Right atrium auricular region (tissue), 2 donors: ENCODE measurements at regions not wholly inside any gene's neighbourhood (a gene's known extent, or its start where the extent isn't known, plus 50 kb on each side); places are given as distances from the start of the nearest gene placed in this dataset.

Experiments
- DNase-seq: peaks from one replicate; pipeline ENCODE4 v3.0.0-alpha.2; 2019; ENCODE audit warnings: low spot score
- H3K27ac ChIP-seq, 2 donors: fragments of 200-600 bp; sonication (generic); 1 replicate in 1 of 2; 2 replicates in 1 of 2; pipeline ENCODE4 v1.5.1; 2016 to 2019
- H3K27me3 ChIP-seq, 2 donors: fragments of 200-600 bp; sonication (generic); one replicate each; pipeline versions ENCODE4 v1.5.1 to v1.6.0; 2017 to 2019
- H3K36me3 ChIP-seq: fragments of 200-600 bp; sonication (generic); one replicate; pipeline ENCODE4 v1.5.1; 2016
- H3K4me1 ChIP-seq, 2 donors: fragments of 200-600 bp; sonication (generic); one replicate each; pipeline versions ENCODE4 v1.5.1 to v1.6.0; 2017 to 2019
- H3K4me3 ChIP-seq, 2 donors: fragments of 200-600 bp; sonication (generic); 1 replicate in 1 of 2; 2 replicates in 1 of 2; pipeline ENCODE4 v1.5.1; 2017 to 2019; ENCODE audit warnings: mild to moderate bottlenecking in 1 of 2, moderate library complexity in 1 of 2
- H3K9me3 ChIP-seq, 2 donors: fragments of 200-600 bp; sonication (generic); one replicate each; pipeline ENCODE4 v1.5.1; 2019
- TF ChIP-seq, protein P1 (sequence below), 2 donors: fragments of 200-600 bp; sonication (generic); IDR thresholded peaks; one replicate each; pipeline ENCODE4 v1.5.1; 2019; ENCODE audit warnings: antibody characterized with exemption in 2 of 2

DNA sequence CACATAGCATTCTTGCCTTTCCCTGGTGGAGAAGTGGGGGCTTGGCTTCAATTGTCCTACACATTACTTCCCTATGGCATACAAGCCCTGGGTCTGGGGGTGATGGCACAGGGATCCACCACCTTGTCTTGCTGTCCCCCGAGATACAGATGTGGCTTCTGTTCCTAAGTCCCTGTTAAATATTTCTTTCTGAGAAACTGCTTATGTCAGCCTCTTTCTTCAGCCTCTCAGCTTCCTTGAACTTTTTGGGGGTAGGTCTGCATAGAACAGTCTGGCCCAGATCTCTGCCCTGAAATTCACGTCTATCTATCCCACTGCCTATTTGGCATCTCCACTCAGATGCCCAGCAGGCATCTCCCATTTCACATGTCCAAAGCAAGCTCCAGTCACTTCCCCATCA, 177.4 kb downstream of the SCP2D1 start:
- H3K4me1 ChIP-seq, result no peaks in the 10 kb centered on the region
- H3K36me3 ChIP-seq, result no peaks in the 10 kb centered on the region
- TF ChIP-seq, protein P1, sequence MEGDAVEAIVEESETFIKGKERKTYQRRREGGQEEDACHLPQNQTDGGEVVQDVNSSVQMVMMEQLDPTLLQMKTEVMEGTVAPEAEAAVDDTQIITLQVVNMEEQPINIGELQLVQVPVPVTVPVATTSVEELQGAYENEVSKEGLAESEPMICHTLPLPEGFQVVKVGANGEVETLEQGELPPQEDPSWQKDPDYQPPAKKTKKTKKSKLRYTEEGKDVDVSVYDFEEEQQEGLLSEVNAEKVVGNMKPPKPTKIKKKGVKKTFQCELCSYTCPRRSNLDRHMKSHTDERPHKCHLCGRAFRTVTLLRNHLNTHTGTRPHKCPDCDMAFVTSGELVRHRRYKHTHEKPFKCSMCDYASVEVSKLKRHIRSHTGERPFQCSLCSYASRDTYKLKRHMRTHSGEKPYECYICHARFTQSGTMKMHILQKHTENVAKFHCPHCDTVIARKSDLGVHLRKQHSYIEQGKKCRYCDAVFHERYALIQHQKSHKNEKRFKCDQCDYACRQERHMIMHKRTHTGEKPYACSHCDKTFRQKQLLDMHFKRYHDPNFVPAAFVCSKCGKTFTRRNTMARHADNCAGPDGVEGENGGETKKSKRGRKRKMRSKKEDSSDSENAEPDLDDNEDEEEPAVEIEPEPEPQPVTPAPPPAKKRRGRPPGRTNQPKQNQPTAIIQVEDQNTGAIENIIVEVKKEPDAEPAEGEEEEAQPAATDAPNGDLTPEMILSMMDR (IDR thresholded peaks at IDR 0.05), result no peak
- H3K27me3 ChIP-seq, result no peaks in the 10 kb centered on the region
- no peaks in the 10 kb centered on the region for H3K9me3 ChIP-seq
- H3K27ac ChIP-seq, result no peak overlapping the region
- no peak overlapping the region for H3K4me3 ChIP-seq
- DNase-seq, result no peak

DNA sequence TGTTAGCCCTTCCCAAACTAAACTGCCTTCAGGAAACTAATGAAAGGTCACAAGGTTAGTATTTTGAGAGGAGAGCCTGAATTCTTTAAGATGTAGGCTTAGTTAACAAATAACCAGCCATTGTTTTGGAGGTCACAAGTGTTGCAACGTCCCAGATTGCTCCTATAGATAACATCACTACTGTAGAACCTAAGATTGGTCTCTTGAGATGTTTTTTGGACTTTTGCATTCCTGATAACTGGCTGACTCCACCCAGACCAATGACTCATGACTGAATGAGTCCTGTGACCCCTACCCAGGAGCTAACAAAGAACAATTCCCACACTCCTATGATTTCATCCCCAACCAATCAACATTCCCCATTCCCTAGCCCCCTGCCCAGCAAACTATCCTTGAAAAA, 178.8 kb downstream of the SCP2D1 start:
- no peak for DNase-seq
- Histone ChIP-seq H3K27me3 (no peaks in the 10 kb centered on the region), H3K4me1 (no peaks in the 10 kb centered on the region), H3K9me3 (no peaks in the 10 kb centered on the region), H3K27ac (no peak overlapping the region), H3K36me3 (no peaks in the 10 kb centered on the region), H3K4me3 (no peak overlapping the region)
- TF ChIP-seq, protein P1 (IDR thresholded peaks at IDR 0.05), result no peak

DNA sequence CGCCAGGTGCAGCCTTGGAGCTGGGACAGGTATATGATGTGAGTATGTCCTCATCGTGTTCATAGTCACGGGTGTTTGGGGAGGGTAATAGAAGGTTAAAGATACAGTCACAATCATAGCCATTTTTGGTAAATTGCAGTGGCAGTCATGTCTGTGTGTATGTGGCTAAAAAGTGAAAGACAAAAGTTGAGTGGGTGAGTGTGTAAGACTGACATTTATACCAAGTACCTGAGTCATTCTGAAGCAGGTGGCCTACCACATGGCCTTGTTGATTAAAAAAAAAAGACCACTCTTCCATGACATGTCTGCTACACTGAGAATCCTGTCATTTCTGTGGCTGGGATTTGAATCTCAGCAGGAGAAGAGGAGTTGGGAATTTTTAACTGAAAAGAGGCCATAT, 181.9 kb downstream of the SCP2D1 start:
- H3K4me1 ChIP-seq, result no peaks in the 10 kb centered on the region
- H3K36me3 ChIP-seq, result no peaks in the 10 kb centered on the region
- no peaks in the 10 kb centered on the region for H3K9me3 ChIP-seq
- no peaks in the 10 kb centered on the region for H3K27me3 ChIP-seq
- DNase-seq, result no peak
- H3K27ac ChIP-seq, result no peak overlapping the region
- no peak overlapping the region for H3K4me3 ChIP-seq
- TF ChIP-seq, protein P1 (IDR thresholded peaks at IDR 0.05), result no peak

DNA sequence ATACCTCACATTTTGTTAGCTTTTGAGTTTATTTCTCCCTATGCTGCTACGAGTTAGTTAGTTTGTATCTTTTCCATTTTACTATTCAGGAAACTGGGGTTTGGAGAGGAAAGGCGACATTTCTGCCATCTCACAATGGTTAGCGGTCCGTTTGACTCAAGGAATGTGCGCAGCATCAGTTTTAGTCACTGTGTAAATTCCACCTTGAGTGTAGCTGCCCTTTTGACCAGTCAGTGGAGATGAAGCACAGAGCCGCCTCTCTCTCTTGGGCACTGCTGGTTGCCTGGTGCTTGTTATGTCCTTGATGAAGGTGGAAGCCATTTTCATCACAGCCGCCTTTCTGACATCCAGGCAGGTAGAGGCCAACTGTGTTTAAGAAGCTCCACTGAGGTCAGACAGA, 185.5 kb downstream of the SCP2D1 start:
- TF ChIP-seq, protein P1 (IDR thresholded peaks at IDR 0.05), result no peak
- H3K9me3 ChIP-seq, result no peaks in the 10 kb centered on the region

DNA sequence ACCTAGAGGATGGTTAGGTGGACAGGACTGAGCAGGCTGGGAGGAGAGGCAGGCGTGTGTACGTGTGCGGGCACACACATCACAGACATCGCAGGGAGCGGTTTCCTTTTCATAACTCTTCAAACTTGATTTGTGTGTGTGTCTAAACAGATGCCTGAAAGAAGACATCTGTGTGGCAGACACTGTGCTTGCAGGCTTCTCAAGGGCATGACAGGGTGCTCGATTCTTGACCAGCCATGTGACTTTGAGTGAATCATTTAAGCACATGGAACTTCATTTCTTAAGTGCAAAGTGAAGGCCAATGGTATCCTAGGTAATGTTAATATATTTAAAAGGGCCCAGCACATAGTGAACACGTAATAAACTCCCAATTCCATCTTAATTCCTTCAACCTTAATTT, 186.5 kb downstream of the SCP2D1 start:
- Histone ChIP-seq H3K4me1 (no peaks in the 10 kb centered on the region), H3K27me3 (no peaks in the 10 kb centered on the region), H3K27ac (no peak overlapping the region), H3K9me3 (no peaks in the 10 kb centered on the region), H3K36me3 (no peaks in the 10 kb centered on the region), H3K4me3 (no peak overlapping the region)
- DNase-seq, result no peak
- TF ChIP-seq, protein P1 (IDR thresholded peaks at IDR 0.05), result no peak

More for the DNA sequence above, 185.5 kb downstream of the SCP2D1 start:
- H3K27me3 ChIP-seq, result no peaks in the 10 kb centered on the region
- H3K4me3 ChIP-seq, result no peak overlapping the region
- H3K4me1 ChIP-seq, result no peaks in the 10 kb centered on the region
- no peak overlapping the region for H3K27ac ChIP-seq
- no peak for DNase-seq
- no peaks in the 10 kb centered on the region for H3K36me3 ChIP-seq

DNA sequence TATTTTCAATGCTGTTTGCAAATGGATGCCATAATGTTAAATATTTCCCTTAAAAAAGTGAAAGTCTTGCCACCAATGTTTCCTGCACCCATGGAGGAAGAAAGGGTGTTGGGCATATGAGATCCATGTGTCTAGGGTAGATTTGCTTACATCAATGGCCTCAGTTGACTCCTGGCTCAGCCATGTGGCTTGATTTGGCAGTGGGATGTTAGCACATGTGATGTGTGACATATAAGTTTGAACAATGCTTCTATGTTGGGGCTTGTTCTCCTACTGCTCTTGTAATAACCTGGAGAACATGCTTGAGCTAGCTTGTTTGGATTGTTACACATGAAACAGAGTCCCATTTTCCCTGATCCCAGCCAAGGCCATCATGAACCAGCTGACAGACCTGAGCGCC, 187.6 kb downstream of the SCP2D1 start:
- no peaks in the 10 kb centered on the region for H3K9me3 ChIP-seq
- no peak overlapping the region for H3K27ac ChIP-seq
- no peaks in the 10 kb centered on the region for H3K27me3 ChIP-seq
- no peak for DNase-seq
- no peaks in the 10 kb centered on the region for H3K4me1 ChIP-seq
- TF ChIP-seq, protein P1 (IDR thresholded peaks at IDR 0.05), result no peak
- H3K4me3 ChIP-seq, result no peak overlapping the region
- H3K36me3 ChIP-seq, result no peaks in the 10 kb centered on the region
